ENCODE measurements at regions not wholly inside any gene's neighbourhood (a gene's known extent, or its start where the extent isn't known, plus 50 kb on each side); places are given as distances from the start of the nearest gene placed in this dataset.

- TF ChIP-seq, protein P1, sequence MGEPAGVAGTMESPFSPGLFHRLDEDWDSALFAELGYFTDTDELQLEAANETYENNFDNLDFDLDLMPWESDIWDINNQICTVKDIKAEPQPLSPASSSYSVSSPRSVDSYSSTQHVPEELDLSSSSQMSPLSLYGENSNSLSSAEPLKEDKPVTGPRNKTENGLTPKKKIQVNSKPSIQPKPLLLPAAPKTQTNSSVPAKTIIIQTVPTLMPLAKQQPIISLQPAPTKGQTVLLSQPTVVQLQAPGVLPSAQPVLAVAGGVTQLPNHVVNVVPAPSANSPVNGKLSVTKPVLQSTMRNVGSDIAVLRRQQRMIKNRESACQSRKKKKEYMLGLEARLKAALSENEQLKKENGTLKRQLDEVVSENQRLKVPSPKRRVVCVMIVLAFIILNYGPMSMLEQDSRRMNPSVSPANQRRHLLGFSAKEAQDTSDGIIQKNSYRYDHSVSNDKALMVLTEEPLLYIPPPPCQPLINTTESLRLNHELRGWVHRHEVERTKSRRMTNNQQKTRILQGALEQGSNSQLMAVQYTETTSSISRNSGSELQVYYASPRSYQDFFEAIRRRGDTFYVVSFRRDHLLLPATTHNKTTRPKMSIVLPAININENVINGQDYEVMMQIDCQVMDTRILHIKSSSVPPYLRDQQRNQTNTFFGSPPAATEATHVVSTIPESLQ (CRISPR knock-in tag; IDR thresholded peaks at IDR 0.05), result no peak
- TF ChIP-seq ZNF396 (CRISPR knock-in tag; IDR thresholded peaks at IDR 0.05; ENCODE audit: borderline replicate concordance), result no peak
- no peak for TF ChIP-seq PREB (CRISPR knock-in tag; IDR thresholded peaks at IDR 0.05; ENCODE audit: borderline replicate concordance)
- no peak for TF ChIP-seq PRRX2 (CRISPR knock-in tag; IDR thresholded peaks at IDR 0.05)
- no peak for TF ChIP-seq GTF2I (CRISPR knock-in tag; conservative IDR thresholded peaks at IDR 0.05)
- TF ChIP-seq ZNF138 (CRISPR knock-in tag; conservative IDR thresholded peaks at IDR 0.05), result no peak
- no peak for TF ChIP-seq TEAD4 (CRISPR knock-in tag; IDR thresholded peaks at IDR 0.05)
Observed at GRCh38 chr11:103842191-103842590, 194.2 kb upstream of the DDI1 start (continued).

DNA sequence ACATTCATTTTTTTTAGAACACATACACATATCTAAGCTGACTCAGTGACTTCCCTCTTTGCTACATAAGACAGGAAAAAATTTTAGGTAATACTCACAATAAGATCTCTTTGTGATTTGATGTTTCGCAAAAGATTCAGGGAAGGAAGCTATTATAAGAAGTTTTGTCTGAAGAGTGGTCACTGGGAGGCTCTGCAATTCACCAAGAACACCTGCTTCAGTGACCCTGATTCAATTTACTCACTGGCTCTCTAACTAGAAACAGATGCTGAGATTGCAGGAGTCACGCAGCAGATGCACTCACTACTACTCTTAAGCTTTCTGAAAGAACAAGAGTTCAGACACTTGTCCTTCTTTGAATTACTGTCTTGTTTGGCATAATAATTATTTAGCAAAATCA lies 193.6 kb upstream of the DDI1 start:
- Mint-ChIP-seq H3K4me1 (peaks cover 10% of the 10 kb centered on the region), H3K9me3 (no peaks in the 10 kb centered on the region), H3K4me3 (no peak overlapping the region), H3K27me3 (ENCODE audit: low read depth) (no peaks in the 10 kb centered on the region), H3K27ac (no peak overlapping the region), H3K36me3 (no peaks in the 10 kb centered on the region)
- ATAC-seq (no peak), DNase-seq (ENCODE audit: low spot score) (no peak)
- ChIA-PET POLR2A (interaction anchor here (0.5 kb wide), 1 partner anchor 12 kb away, joined by 4 read pairs; no protein-coding TSS in a partner anchor), CTCF (interaction anchor here (1.4 kb wide), 1 partner anchor 412 kb away, joined by 3 read pairs; no protein-coding TSS in a partner anchor)
- TF ChIP-seq, protein P2, sequence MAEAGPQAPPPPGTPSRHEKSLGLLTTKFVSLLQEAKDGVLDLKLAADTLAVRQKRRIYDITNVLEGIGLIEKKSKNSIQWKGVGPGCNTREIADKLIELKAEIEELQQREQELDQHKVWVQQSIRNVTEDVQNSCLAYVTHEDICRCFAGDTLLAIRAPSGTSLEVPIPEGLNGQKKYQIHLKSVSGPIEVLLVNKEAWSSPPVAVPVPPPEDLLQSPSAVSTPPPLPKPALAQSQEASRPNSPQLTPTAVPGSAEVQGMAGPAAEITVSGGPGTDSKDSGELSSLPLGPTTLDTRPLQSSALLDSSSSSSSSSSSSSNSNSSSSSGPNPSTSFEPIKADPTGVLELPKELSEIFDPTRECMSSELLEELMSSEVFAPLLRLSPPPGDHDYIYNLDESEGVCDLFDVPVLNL (CRISPR knock-in tag; IDR thresholded peaks at IDR 0.05; ENCODE audit: borderline replicate concordance, low read depth), result no peak
- TF ChIP-seq KAT7 (CRISPR knock-in tag; IDR thresholded peaks at IDR 0.05; ENCODE audit: borderline replicate concordance) (no peak), PRRX2 (CRISPR knock-in tag; IDR thresholded peaks at IDR 0.05) (no peak), ZBTB43 (CRISPR knock-in tag; IDR thresholded peaks at IDR 0.05) (no peak), CREB1 (CRISPR knock-in tag; IDR thresholded peaks at IDR 0.05) (no peak), EMX1 (CRISPR knock-in tag; IDR thresholded peaks at IDR 0.05) (no peak), NFYB (CRISPR knock-in tag; conservative IDR thresholded peaks at IDR 0.05; ENCODE audit: low read depth) (no peak), PREB (CRISPR knock-in tag; IDR thresholded peaks at IDR 0.05; ENCODE audit: borderline replicate concordance) (no peak), ZNF263 (CRISPR knock-in tag; IDR thresholded peaks at IDR 0.05; ENCODE audit: low read depth) (no peak), MLX (CRISPR knock-in tag; IDR thresholded peaks at IDR 0.05) (no peak), GRHL2 (CRISPR knock-in tag; IDR thresholded peaks at IDR 0.05; ENCODE audit: insufficient replicate concordance, severe bottlenecking) (no peak), ATF1 (CRISPR knock-in tag; IDR thresholded peaks at IDR 0.05) (no peak)
- TF ChIP-seq, protein P3, sequence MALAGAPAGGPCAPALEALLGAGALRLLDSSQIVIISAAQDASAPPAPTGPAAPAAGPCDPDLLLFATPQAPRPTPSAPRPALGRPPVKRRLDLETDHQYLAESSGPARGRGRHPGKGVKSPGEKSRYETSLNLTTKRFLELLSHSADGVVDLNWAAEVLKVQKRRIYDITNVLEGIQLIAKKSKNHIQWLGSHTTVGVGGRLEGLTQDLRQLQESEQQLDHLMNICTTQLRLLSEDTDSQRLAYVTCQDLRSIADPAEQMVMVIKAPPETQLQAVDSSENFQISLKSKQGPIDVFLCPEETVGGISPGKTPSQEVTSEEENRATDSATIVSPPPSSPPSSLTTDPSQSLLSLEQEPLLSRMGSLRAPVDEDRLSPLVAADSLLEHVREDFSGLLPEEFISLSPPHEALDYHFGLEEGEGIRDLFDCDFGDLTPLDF (CRISPR knock-in tag; IDR thresholded peaks at IDR 0.05), result no peak
- TF ChIP-seq, protein P4, sequence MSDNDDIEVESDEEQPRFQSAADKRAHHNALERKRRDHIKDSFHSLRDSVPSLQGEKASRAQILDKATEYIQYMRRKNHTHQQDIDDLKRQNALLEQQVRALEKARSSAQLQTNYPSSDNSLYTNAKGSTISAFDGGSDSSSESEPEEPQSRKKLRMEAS (CRISPR knock-in tag; IDR thresholded peaks at IDR 0.05), result no peak
- TF ChIP-seq, protein P5, sequence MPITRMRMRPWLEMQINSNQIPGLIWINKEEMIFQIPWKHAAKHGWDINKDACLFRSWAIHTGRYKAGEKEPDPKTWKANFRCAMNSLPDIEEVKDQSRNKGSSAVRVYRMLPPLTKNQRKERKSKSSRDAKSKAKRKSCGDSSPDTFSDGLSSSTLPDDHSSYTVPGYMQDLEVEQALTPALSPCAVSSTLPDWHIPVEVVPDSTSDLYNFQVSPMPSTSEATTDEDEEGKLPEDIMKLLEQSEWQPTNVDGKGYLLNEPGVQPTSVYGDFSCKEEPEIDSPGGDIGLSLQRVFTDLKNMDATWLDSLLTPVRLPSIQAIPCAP (CRISPR knock-in tag; IDR thresholded peaks at IDR 0.05), result no peak
- TF ChIP-seq, protein P6, sequence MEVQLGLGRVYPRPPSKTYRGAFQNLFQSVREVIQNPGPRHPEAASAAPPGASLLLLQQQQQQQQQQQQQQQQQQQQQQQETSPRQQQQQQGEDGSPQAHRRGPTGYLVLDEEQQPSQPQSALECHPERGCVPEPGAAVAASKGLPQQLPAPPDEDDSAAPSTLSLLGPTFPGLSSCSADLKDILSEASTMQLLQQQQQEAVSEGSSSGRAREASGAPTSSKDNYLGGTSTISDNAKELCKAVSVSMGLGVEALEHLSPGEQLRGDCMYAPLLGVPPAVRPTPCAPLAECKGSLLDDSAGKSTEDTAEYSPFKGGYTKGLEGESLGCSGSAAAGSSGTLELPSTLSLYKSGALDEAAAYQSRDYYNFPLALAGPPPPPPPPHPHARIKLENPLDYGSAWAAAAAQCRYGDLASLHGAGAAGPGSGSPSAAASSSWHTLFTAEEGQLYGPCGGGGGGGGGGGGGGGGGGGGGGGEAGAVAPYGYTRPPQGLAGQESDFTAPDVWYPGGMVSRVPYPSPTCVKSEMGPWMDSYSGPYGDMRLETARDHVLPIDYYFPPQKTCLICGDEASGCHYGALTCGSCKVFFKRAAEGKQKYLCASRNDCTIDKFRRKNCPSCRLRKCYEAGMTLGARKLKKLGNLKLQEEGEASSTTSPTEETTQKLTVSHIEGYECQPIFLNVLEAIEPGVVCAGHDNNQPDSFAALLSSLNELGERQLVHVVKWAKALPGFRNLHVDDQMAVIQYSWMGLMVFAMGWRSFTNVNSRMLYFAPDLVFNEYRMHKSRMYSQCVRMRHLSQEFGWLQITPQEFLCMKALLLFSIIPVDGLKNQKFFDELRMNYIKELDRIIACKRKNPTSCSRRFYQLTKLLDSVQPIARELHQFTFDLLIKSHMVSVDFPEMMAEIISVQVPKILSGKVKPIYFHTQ (CRISPR knock-in tag; IDR thresholded peaks at IDR 0.05), result no peak
